Vagina (tissue), 2 donors: ENCODE measurements at regions not wholly inside any gene's neighbourhood (a gene's known extent, or its start where the extent isn't known, plus 50 kb on each side); places are given as distances from the start of the nearest gene placed in this dataset.

Experiments
- CTCF ChIP-seq, 3 experiments: fragments of 450-650 bp in 2 of 3; fragments of 200-600 bp in 1 of 3; sonication (generic) in 1 of 3; IDR thresholded peaks; one replicate each; pipeline ENCODE4 v1.5.1; 2017 to 2019; ENCODE audit warnings: antibody characterized with exemption in 3 of 3, mild to moderate bottlenecking in 2 of 3, moderate library complexity in 2 of 3
- POLR2A ChIP-seq, 2 donors: fragments of 450-650 bp; IDR thresholded peaks; one replicate each; pipeline ENCODE4 v1.6.1; 2017; ENCODE audit warnings: antibody characterized with exemption in 2 of 2, mild to moderate bottlenecking in 2 of 2, moderate library complexity in 2 of 2
- POLR2AphosphoS5 ChIP-seq, 2 donors: sonication (generic); formaldehyde crosslinking; IDR thresholded peaks; one replicate each; pipeline ENCODE4 v1.9.0; 2017; ENCODE audit warnings: antibody characterized with exemption in 2 of 2, mild to moderate bottlenecking in 2 of 2, low read depth in 1 of 2; ENCODE audit not compliant: insufficient read depth in 1 of 2

- TF ChIP-seq POLR2AphosphoS5 (IDR thresholded peaks at IDR 0.05; ENCODE audit: insufficient read depth in 1 of 2, low read depth in 1 of 2) (no peak), CTCF (IDR thresholded peaks at IDR 0.05) (no peak), POLR2A (IDR thresholded peaks at IDR 0.05) (no peak)
Observed at GRCh38 chr2:40002339-40002738, 223.3 kb upstream of the THUMPD2 start.
